K562 (cell line): ENCODE measurements at regions not wholly inside any gene's neighbourhood (a gene's known extent, or its start where the extent isn't known, plus 50 kb on each side); places are given as distances from the start of the nearest gene placed in this dataset.

Source experiments
- ATAC-seq: fragments of 200-7000 bp; cut with Tn5 transposase; 3 replicates; pipeline ENCODE4 v1.9.1; 2020; ENCODE audit warnings: moderate library complexity
- BruUV-seq: library from RNA; stranded (reverse); fragments of 400-500 nt; replicated peaks from 2 replicates; lab custom pipeline; 2021; lab: Mats Ljungman, UMichigan
- CTCF ChIA-PET: fragments of 300-600 bp; formaldehyde crosslinking; extraction: SDS; loops from one replicate; lab custom pipeline; 2021; ENCODE audit warnings: low intra/inter-chr PET ratio; lab: Yijun Ruan, JAX
- POLR2A ChIA-PET: fragments of 300-600, 350-650 bp; sonication (Branson Sonifier 250); formaldehyde crosslinking; extraction: SDS; loops from one replicate; lab custom pipeline; 2021; ENCODE audit warnings: antibody characterized with exemption, inconsistent platforms; lab: Yijun Ruan, JAX
- DNase-seq, 4 experiments: peaks; one replicate each; pipeline versions ENCODE4 v3.0.0 to v3.0.0-alpha.2; 2011 to 2018; ENCODE audit warnings: low spot score in 3 of 4, mixed read lengths in 3 of 4; ENCODE audit errors: extremely low read depth in 1 of 4
- FAIRE-seq: peaks from 2 replicates; lab custom pipeline; 2011; peaks lifted over from hg19 to GRCh38; lab: Jason Lieb, UNC
- H2AFZ ChIP-seq: 2 replicates; pipeline ENCODE4 v1.6.0; 2011; ENCODE audit warnings: low read depth, low read length, control low read depth, inconsistent platforms
- H3K27ac ChIP-seq: fragments of 200-600 bp; 3 replicates; pipeline ENCODE4 v1.8.0; 2011; ENCODE audit warnings: low read depth, mild to moderate bottlenecking, control low read depth, inconsistent platforms, low read length, moderate library complexity, mixed read lengths; ENCODE audit errors: extremely low read depth
- H3K27me3 ChIP-seq, 2 experiments: fragments of 300-600 bp in 1 of 2; 2 replicates in 1 of 2; 3 replicates in 1 of 2; pipeline versions ENCODE4 v1.6.0 to v1.8.0; 2011; ENCODE audit warnings: inconsistent platforms in 2 of 2, low read length in 2 of 2, mild to moderate bottlenecking in 1 of 2, mixed read lengths in 1 of 2, moderate library complexity in 1 of 2; ENCODE audit not compliant: control insufficient read depth in 2 of 2, insufficient read depth in 2 of 2
- H3K36me3 ChIP-seq: fragments of 300-600 bp; 3 replicates; pipeline ENCODE4 v1.8.0; 2011; ENCODE audit warnings: mild to moderate bottlenecking, low read length, inconsistent platforms; ENCODE audit not compliant: control insufficient read depth, insufficient read depth
- H3K4me1 ChIP-seq, 2 experiments: fragments of 200-600 bp in 1 of 2; replicated peaks in 1 of 2; 2 replicates in 1 of 2; 3 replicates in 1 of 2; pipeline versions ENCODE4 v1.5.1 to v1.8.0; 2011; ENCODE audit warnings: inconsistent platforms in 2 of 2, low read length in 2 of 2, mild to moderate bottlenecking in 1 of 2, mixed read lengths in 1 of 2, moderate library complexity in 1 of 2; ENCODE audit not compliant: control insufficient read depth in 2 of 2, insufficient read depth in 2 of 2
- H3K4me2 ChIP-seq: 2 replicates; pipeline ENCODE4 v1.6.1; 2011; ENCODE audit warnings: low read length, control low read depth, inconsistent platforms, mixed read lengths; ENCODE audit not compliant: insufficient read depth
- H3K4me3 ChIP-seq: fragments of 200-600 bp; sonication (generic), shearing (Covaris generic); 2 replicates; pipeline ENCODE4 v1.5.1; 2016; ENCODE audit warnings: control low read depth, inconsistent platforms
- H3K79me2 ChIP-seq: fragments of 200-600 bp; 3 replicates; pipeline ENCODE4 v1.8.0; 2011; ENCODE audit warnings: low read length, inconsistent platforms; ENCODE audit not compliant: control insufficient read depth, insufficient read depth
- H3K9ac ChIP-seq, 2 experiments: 2 replicates each; pipeline versions ENCODE4 v1.6.0 to v1.6.1; 2011; ENCODE audit warnings: low read depth in 2 of 2, low read length in 2 of 2, control low read depth in 1 of 2, inconsistent platforms in 1 of 2, mild to moderate bottlenecking in 1 of 2, mixed read lengths in 1 of 2; ENCODE audit not compliant: insufficient read depth in 1 of 2
- H3K9me1 ChIP-seq: one replicate; pipeline ENCODE4 v1.6.0; 2011; ENCODE audit warnings: inconsistent platforms, mild to moderate bottlenecking, low read length, moderate library complexity; ENCODE audit not compliant: control insufficient read depth, insufficient read depth
- H3K9me3 ChIP-seq: replicated peaks from 2 replicates; pipeline ENCODE4 v1.5.1; 2011; ENCODE audit warnings: low read depth, low read length, inconsistent platforms; ENCODE audit not compliant: control insufficient read depth, insufficient read depth
- H4K20me1 ChIP-seq: replicated peaks from 2 replicates; pipeline ENCODE4 v1.6.1; 2011; ENCODE audit warnings: low read length, inconsistent platforms, mixed read lengths; ENCODE audit not compliant: control insufficient read depth, insufficient read depth
- CCNT2 ChIP-seq: IDR thresholded peaks from 2 replicates; pipeline ENCODE4 v1.6.1; 2011; ENCODE audit warnings: borderline replicate concordance, low read depth, mild to moderate bottlenecking, moderate library complexity, mixed read lengths, low read length; ENCODE audit not compliant: insufficient read length; ENCODE audit errors: extremely low read depth
- CEBPB ChIP-seq: fragments of 450-650 bp; IDR thresholded peaks from 2 replicates; pipeline ENCODE4 v1.6.1; 2016; ENCODE audit warnings: missing genetic modification characterization, missing compliant biosample characterization
- EP300 ChIP-seq: IDR thresholded peaks from 2 replicates; pipeline ENCODE4 v1.6.1; 2012; ENCODE audit warnings: low read length, improper control_type of control experiment
- MCM5 ChIP-seq: fragments of 450-650 bp; IDR thresholded peaks from 2 replicates; pipeline ENCODE4 v1.6.1; 2016; ENCODE audit warnings: low read depth
- NR1H2 ChIP-seq: sonication (generic); formaldehyde crosslinking; IDR thresholded peaks from 2 replicates; pipeline ENCODE4 v1.4.0; 2020; ENCODE audit warnings: mild to moderate bottlenecking, missing genetic modification reagents
- PHTF2 ChIP-seq: fragments of 250-450 bp; sonication (Bioruptor Pico); IDR thresholded peaks from 2 replicates; pipeline ENCODE4 v1.5.0; 2021; ENCODE audit warnings: mild to moderate bottlenecking
- RBM17 ChIP-seq: fragments of 200-400 bp; formaldehyde crosslinking; IDR thresholded peaks from 2 replicates; pipeline ENCODE4 v1.6.1; 2017; ENCODE audit warnings: low read depth, mild to moderate bottlenecking, low read length, borderline replicate concordance
- SETDB1 ChIP-seq: IDR thresholded peaks from one replicate; pipeline ENCODE4 v1.6.1; 2012; ENCODE audit warnings: low read length, control low read depth, inconsistent platforms
- WGBS: fragments of 100-300 bp; shearing (Covaris generic); methylation state at CpG from one replicate; pipeline ENCODE4 v1.1.6; 2016; ENCODE audit warnings: low coverage, mixed read lengths; ENCODE audit not compliant: insufficient coverage; ENCODE audit errors: missing lambda C conversion rate; 5-methylcytosine and 5-hydroxymethylcytosine counted together
- in situ Hi-C: fragments of 300-500 bp; cut with MboI; formaldehyde crosslinking; loops from 4 replicates; pipeline ENCODE4 v1.15.0; 2018; ENCODE audit warnings: inconsistent platforms, mixed read lengths
- intact Hi-C: fragments of 100-400 bp; cut with micrococcal nuclease; formaldehyde crosslinking; loops from 2 replicates; pipeline ENCODE4 v1.14.2; 2022
- TF ChIP-seq, protein P1 (sequence below), 3 experiments: fragments of 200-800 bp in 1 of 3; sonication (Bioruptor generic) in 1 of 3; sonication (generic) in 1 of 3; formaldehyde crosslinking in 1 of 3; IDR thresholded peaks; 2 replicates each; pipeline versions ENCODE4 v1.6.1 to v1.8.0; 2016 to 2022; ENCODE audit warnings: mild to moderate bottlenecking in 2 of 3, missing compliant biosample characterization in 2 of 3, missing genetic modification characterization in 2 of 3, missing genetic modification reagents in 1 of 3
- TF ChIP-seq, protein P2 (sequence below): fragments of 250-450 bp; sonication (Bioruptor Pico); IDR thresholded peaks from 2 replicates; pipeline ENCODE4 v1.8.0; 2021; ENCODE audit warnings: moderate library complexity, mild to moderate bottlenecking, inconsistent platforms

DNA sequence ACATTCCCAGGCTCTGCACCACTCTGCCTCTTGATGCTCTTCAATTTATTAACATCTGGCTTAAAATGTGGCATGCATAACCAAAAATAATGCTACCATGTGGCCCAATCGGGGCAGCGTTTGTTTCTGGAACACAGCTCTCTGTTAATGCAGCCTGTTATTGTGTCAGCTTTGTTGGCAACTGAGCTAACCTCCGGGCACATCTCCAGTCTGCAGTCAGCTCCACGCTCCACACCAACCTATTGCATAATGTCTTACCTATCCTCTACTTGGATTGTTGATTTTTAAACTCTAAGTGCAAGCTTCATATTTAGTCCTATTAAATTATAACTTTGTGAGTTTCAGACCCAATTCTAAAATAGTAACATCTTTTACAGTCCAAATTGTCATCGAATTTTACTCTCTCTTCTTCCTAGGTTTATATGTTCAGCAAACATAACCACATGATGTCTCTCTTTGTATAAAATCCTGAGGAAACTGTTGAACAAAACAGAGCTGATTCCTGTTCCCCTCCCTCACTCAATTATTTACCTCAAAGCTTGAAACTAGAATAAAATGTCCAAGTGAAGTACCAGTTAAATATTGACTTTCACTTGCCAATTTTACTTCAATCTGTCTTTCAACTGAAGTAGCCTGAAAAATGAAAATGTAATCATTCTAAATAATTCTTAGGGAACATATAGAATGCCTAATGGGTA is 92.2 kb upstream of the RAPGEF2 start:
- peak overlapping the region; percentile 46 for H2AFZ ChIP-seq
- ChIA-PET POLR2A (no interaction called here), CTCF (no interaction called here)
- no peak for DNase-seq
- no peaks in the 10 kb centered on the region for H3K9me1 ChIP-seq
- TF ChIP-seq SETDB1 (no peak), EP300 (no peak), PHTF2 (CRISPR knock-in tag) (no peak), CCNT2 (no peak), CEBPB (no peak), NR1H2 (CRISPR knock-in tag) (no peak), MCM5 (no peak), RBM17 (no peak)
- TF ChIP-seq, protein P1, sequence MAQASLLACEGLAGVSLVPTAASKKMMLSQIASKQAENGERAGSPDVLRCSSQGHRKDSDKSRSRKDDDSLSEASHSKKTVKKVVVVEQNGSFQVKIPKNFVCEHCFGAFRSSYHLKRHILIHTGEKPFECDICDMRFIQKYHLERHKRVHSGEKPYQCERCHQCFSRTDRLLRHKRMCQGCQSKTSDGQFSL (CRISPR knock-in tag; IDR thresholded peaks at IDR 0.05): no peak
- TF ChIP-seq, protein P1 (tag; IDR thresholded peaks at IDR 0.05): no peak
- TF ChIP-seq, protein P2, sequence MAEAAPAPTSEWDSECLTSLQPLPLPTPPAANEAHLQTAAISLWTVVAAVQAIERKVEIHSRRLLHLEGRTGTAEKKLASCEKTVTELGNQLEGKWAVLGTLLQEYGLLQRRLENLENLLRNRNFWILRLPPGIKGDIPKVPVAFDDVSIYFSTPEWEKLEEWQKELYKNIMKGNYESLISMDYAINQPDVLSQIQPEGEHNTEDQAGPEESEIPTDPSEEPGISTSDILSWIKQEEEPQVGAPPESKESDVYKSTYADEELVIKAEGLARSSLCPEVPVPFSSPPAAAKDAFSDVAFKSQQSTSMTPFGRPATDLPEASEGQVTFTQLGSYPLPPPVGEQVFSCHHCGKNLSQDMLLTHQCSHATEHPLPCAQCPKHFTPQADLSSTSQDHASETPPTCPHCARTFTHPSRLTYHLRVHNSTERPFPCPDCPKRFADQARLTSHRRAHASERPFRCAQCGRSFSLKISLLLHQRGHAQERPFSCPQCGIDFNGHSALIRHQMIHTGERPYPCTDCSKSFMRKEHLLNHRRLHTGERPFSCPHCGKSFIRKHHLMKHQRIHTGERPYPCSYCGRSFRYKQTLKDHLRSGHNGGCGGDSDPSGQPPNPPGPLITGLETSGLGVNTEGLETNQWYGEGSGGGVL (CRISPR knock-in tag): no peak
- no TSS peak for BruUV-seq
- intact Hi-C loops (no loop called here), in situ Hi-C loops (no loop called here)
- ATAC-seq: no peak
- no peaks in the 10 kb centered on the region for H3K27me3 ChIP-seq
- no peaks in the 10 kb centered on the region for H4K20me1 ChIP-seq
- H3K27ac ChIP-seq: no peak overlapping the region
- H3K9me3 ChIP-seq: no peaks in the 10 kb centered on the region
- FAIRE-seq: no peak
- H3K9ac ChIP-seq: no peak overlapping the region
- no peaks in the 10 kb centered on the region for H3K36me3 ChIP-seq
- no peak overlapping the region for H3K4me2 ChIP-seq
- no peak overlapping the region for H3K4me3 ChIP-seq
- H3K4me1 ChIP-seq: peaks cover 0 to 19% of the 10 kb centered on the region in 2 experiments; a peak in 3 of 5 replicates
- WGBS: 57% methylated on average over 5 of the region's 5 CpGs
- H3K79me2 ChIP-seq: no peaks in the 10 kb centered on the region
